ENCODE measurements at regions not wholly inside any gene's neighbourhood (a gene's known extent, or its start where the extent isn't known, plus 50 kb on each side); places are given as distances from the start of the nearest gene placed in this dataset.

DNA sequence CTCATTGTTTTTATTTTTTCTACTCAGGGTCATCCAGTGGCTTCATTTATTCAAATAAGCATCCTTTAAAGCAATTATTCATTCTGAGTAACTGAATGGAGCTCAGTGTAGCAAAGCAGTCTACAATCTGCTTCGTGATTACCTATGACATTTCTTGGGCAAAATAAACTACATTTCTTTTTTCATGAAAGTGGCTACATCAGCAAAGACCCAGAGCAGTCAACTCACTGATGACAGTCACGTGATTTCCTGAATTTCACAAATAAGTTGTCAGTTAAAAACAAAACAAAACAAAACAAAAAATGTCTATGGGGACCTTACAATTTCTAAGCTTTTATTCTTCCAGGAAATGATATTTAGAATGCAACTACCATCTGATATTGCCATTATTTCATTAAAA is 182.1 kb downstream of the VEGFC start:
- TF ChIP-seq ZC3H10 (CRISPR knock-in tag; IDR thresholded peaks at IDR 0.05), result no peak
- no peak for TF ChIP-seq PATZ1 (CRISPR knock-in tag; IDR thresholded peaks at IDR 0.05; ENCODE audit: borderline replicate concordance)
- TF ChIP-seq RARB (CRISPR knock-in tag; IDR thresholded peaks at IDR 0.05), result no peak
- no peak for TF ChIP-seq ISL1 (CRISPR knock-in tag; IDR thresholded peaks at IDR 0.05)
- TF ChIP-seq TOX (CRISPR knock-in tag; IDR thresholded peaks at IDR 0.05; ENCODE audit: borderline replicate concordance), result no peak
- TF ChIP-seq TCF4 (CRISPR knock-in tag; IDR thresholded peaks at IDR 0.05; ENCODE audit: borderline replicate concordance), result no peak

All from SK-N-SH treated with all-trans-retinoic acid at 6 μM for 48 hours (cell line).